ENCODE measurements at regions not wholly inside any gene's neighbourhood (a gene's known extent, or its start where the extent isn't known, plus 50 kb on each side); places are given as distances from the start of the nearest gene placed in this dataset.

GRCh38 chr2:60219536-60219935, 333.9 kb downstream of the BCL11A start:
- TF ChIP-seq PAX5 (IDR thresholded peaks at IDR 0.05; ENCODE audit: borderline replicate concordance, low read depth, low read length) (no peak), BHLHE40 (IDR thresholded peaks at IDR 0.05; ENCODE audit: borderline replicate concordance in 1 of 2, low read depth in 2 of 2, low read length in 1 of 2) (no peak)
- Histone ChIP-seq H4K20me1 (ENCODE audit: control insufficient read depth, insufficient read depth) (no peaks in the 10 kb centered on the region), H3K4me3 (no peak overlapping the region), H3K27ac (ENCODE audit: control insufficient read depth, insufficient read depth) (no peak overlapping the region), H3K9me3 (replicated peaks; ENCODE audit: control insufficient read depth, insufficient read depth, low read length) (no peaks in the 10 kb centered on the region), H2AFZ (ENCODE audit: control insufficient read depth, low read depth, low read length) (no peak overlapping the region), H3K36me3 (ENCODE audit: control insufficient read depth in 2 of 2, insufficient read depth in 2 of 2, low read length in 1 of 2) (no peaks in the 10 kb centered on the region), H3K9ac (ENCODE audit: control insufficient read depth, insufficient read depth, low read length) (no peak overlapping the region), H3K4me1 (ENCODE audit: control insufficient read depth, insufficient read depth, low read length) (no peaks in the 10 kb centered on the region), H3K4me2 (ENCODE audit: control insufficient read depth, insufficient read depth) (no peak overlapping the region), H3K27me3 (replicated peaks in 1 of 2; ENCODE audit: control insufficient read depth in 2 of 2, insufficient read depth in 2 of 2, low read length in 1 of 2) (no peaks in the 10 kb centered on the region; a peak in 2 of 4 replicates), H3K79me2 (ENCODE audit: control insufficient read depth, insufficient read depth, low read length) (no peaks in the 10 kb centered on the region)
- BruUV-seq (replicated peaks) = no TSS peak
- POLR2A ChIA-PET = no interaction called here
- FAIRE-seq (no peak), DNase-seq (ENCODE audit: low read depth, low spot score) (no peak), ATAC-seq (no peak)
- in situ Hi-C loops (cut with MboI) (no loop called here), intact Hi-C loops (cut with micrococcal nuclease; ENCODE audit: unreplicated experiment) (no loop called here)
- CTCF ChIA-PET = no interaction called here
- RAD21 ChIA-PET (ENCODE audit: unreplicated experiment) = no interaction called here
- 72% methylated on average over 6 of the region's 6 CpGs for WGBS (ENCODE audit: insufficient coverage, insufficient replicate concordance, low lambda C conversion rate, missing lambda C conversion rate)
- SMC1A ChIA-PET (ENCODE audit: uncharacterized antibody, unreplicated experiment) = no interaction called here

GRCh38 chr2:60216452-60216995, 336.9 kb downstream of the BCL11A start:
- H3K27ac ChIP-seq (ENCODE audit: control insufficient read depth, insufficient read depth) = no peak overlapping the region
- POLR2A ChIA-PET = no interaction called here
- ATAC-seq (no peak), DNase-seq (ENCODE audit: low read depth, low spot score) (no peak), FAIRE-seq (no peak)
- no peaks in the 10 kb centered on the region for H3K36me3 ChIP-seq (ENCODE audit: control insufficient read depth in 2 of 2, insufficient read depth in 2 of 2, low read length in 1 of 2)
- H3K4me1 ChIP-seq (ENCODE audit: control insufficient read depth, insufficient read depth, low read length) = no peaks in the 10 kb centered on the region
- 26% methylated on average over 4 of the region's 4 CpGs for WGBS (ENCODE audit: insufficient coverage, insufficient replicate concordance, low lambda C conversion rate, missing lambda C conversion rate)
- H3K4me2 ChIP-seq (ENCODE audit: control insufficient read depth, insufficient read depth) = no peak overlapping the region
- H3K9me3 ChIP-seq (replicated peaks; ENCODE audit: control insufficient read depth, insufficient read depth, low read length) = no peaks in the 10 kb centered on the region
- in situ Hi-C loops (cut with MboI) = no loop called here
- H3K79me2 ChIP-seq (ENCODE audit: control insufficient read depth, insufficient read depth, low read length) = no peaks in the 10 kb centered on the region
- H4K20me1 ChIP-seq (ENCODE audit: control insufficient read depth, insufficient read depth) = no peaks in the 10 kb centered on the region
- BruUV-seq (replicated peaks) = no TSS peak
- no peak overlapping the region for H3K4me3 ChIP-seq
- H2AFZ ChIP-seq (ENCODE audit: control insufficient read depth, low read depth, low read length) = no peak overlapping the region
- no peak overlapping the region for H3K9ac ChIP-seq (ENCODE audit: control insufficient read depth, insufficient read depth, low read length)
- SMC1A ChIA-PET (ENCODE audit: uncharacterized antibody, unreplicated experiment) = no interaction called here
- H3K27me3 ChIP-seq (replicated peaks in 1 of 2; ENCODE audit: control insufficient read depth in 2 of 2, insufficient read depth in 2 of 2, low read length in 1 of 2) = no peaks in the 10 kb centered on the region; a peak in 1 of 4 replicates
- CTCF ChIA-PET = interaction anchor here (0.6 to 1.0 kb wide), 2 partner anchors 53 to 99 kb away, joined by 3 to 4 read pairs; no protein-coding TSS in a partner anchor
- intact Hi-C loops (cut with micrococcal nuclease; ENCODE audit: unreplicated experiment) = no loop called here
- no peak for TF ChIP-seq STAT3 (IDR thresholded peaks at IDR 0.05; ENCODE audit: low read depth, low read length)
- TF ChIP-seq MYB (IDR thresholded peaks at IDR 0.05; ENCODE audit: borderline replicate concordance, low read depth, low read length) = no peak
- TF ChIP-seq PAX5 (IDR thresholded peaks at IDR 0.05; ENCODE audit: borderline replicate concordance, low read depth, low read length) = no peak
- TF ChIP-seq CBX3 (IDR thresholded peaks at IDR 0.05; ENCODE audit: borderline replicate concordance, low read depth) = no peak
- TF ChIP-seq SMAD5 (IDR thresholded peaks at IDR 0.05; ENCODE audit: low read depth) = no peak
- TF ChIP-seq IRF4 (IDR thresholded peaks at IDR 0.05; ENCODE audit: low read depth, low read length) = no peak
- RAD21 ChIA-PET (ENCODE audit: unreplicated experiment) = interaction anchor here (0.6 kb wide), 1 partner anchor 482 kb away, joined by 3 read pairs; no protein-coding TSS in a partner anchor

Data from GM12878 (cell line).